ENCODE measurements at regions not wholly inside any gene's neighbourhood (a gene's known extent, or its start where the extent isn't known, plus 50 kb on each side); places are given as distances from the start of the nearest gene placed in this dataset.

GRCh38 chr2:8159211-8159965 is 522.5 kb upstream of the ID2 start:
- TF ChIP-seq CTCF (IDR thresholded peaks at IDR 0.05; ENCODE audit: low read depth, low read length) (no peak), POLR2A (IDR thresholded peaks at IDR 0.05; ENCODE audit: extremely low read depth, insufficient read length) (no peak)

Data from NB4 (cell line).